ENCODE measurements at regions not wholly inside any gene's neighbourhood (a gene's known extent, or its start where the extent isn't known, plus 50 kb on each side); places are given as distances from the start of the nearest gene placed in this dataset.

DNA sequence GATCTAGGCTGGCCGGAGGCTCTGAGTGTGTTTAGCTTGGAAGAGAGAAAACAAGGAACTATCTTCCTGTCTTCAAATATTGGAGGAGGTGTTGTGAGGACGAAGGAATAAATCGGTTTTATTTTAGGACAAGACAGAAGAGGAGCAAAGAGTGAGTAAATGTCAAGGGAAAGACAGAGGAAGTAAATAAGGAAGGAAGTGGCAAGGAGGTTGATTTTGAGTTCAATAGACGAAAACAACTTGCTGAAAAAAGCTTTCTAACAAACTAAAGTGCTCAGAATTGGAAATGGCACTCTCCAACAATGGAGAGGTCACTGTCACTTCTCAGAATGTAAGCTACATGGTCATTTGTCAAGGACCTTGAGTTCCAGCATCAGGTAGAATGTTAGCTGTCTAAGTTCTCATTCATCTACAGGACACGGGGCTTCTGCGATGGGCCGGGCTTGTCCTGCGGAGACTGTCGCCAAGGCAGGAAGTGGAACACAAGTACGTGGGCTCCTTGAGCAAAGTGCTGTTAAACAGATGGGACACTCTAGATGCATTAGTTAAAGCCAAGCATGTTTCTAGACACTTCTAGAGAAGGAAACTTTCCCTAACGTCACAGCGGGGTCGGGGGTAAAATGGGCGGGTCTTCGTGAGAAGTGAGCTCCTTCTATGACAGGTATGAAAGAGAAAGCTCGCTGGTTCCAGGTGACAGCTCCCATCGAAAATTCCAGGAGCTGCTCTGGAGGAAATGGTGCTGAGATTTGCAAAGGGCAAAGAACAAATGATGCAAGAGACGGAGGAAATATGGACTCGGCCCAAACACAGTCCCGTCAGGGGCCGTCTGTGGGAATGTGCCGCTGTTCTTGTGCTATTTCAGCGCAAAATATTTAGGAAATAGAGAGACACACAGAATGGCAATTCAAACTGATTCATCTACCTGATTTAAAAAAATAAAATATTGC lies 103.9 kb upstream of the UBL3 start:
- Histone ChIP-seq H3K4me3 (ENCODE audit: low read depth, low read length) (no peak overlapping the region), H3K27me3 (ENCODE audit: control insufficient read depth, insufficient read depth, low read length) (peaks cover 23% of the 10 kb centered on the region), H3K27ac (ENCODE audit: low read depth, low read length) (no peak overlapping the region), H3K9me3 (ENCODE audit: control insufficient read depth, insufficient read depth, low read length) (no peaks in the 10 kb centered on the region)
- DNase-seq (ENCODE audit: low read depth, low spot score), result no peak
- POLR2A ChIA-PET, result interaction anchor here (0.7 kb wide), 1 partner anchor 40 kb away, joined by 8 read pairs; no protein-coding TSS in a partner anchor
- TF ChIP-seq, protein P1, sequence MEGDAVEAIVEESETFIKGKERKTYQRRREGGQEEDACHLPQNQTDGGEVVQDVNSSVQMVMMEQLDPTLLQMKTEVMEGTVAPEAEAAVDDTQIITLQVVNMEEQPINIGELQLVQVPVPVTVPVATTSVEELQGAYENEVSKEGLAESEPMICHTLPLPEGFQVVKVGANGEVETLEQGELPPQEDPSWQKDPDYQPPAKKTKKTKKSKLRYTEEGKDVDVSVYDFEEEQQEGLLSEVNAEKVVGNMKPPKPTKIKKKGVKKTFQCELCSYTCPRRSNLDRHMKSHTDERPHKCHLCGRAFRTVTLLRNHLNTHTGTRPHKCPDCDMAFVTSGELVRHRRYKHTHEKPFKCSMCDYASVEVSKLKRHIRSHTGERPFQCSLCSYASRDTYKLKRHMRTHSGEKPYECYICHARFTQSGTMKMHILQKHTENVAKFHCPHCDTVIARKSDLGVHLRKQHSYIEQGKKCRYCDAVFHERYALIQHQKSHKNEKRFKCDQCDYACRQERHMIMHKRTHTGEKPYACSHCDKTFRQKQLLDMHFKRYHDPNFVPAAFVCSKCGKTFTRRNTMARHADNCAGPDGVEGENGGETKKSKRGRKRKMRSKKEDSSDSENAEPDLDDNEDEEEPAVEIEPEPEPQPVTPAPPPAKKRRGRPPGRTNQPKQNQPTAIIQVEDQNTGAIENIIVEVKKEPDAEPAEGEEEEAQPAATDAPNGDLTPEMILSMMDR (IDR thresholded peaks at IDR 0.05; ENCODE audit: low read depth, low read length), result no peak
- CTCF ChIA-PET, result interaction anchor here (1.0 to 1.1 kb wide), 2 partner anchors 31 to 158 kb away, joined by 3 to 4 read pairs; no protein-coding TSS in a partner anchor

DNA sequence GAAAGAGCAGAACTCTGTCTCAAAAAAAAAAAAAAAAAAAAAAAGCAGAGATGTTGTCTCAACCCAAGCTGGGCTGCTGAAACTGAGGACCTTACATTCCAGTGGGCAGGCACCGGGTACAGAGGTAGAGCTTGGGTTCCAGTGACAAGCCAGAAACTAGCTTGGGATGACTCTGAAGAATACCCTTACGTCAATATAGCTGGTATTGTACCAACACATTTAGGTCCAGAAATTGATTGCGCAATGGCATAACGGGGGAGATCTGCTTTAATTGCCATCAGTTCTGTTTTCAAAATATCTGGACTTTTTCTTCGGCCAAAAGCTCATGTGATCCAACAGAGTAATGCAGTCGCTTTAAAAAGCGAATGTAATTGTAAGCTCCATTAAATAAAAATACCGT lies 103.1 kb upstream of the UBL3 start:
- DNase-seq (ENCODE audit: low read depth, low spot score), result no peak
- TF ChIP-seq, protein P1 (IDR thresholded peaks at IDR 0.05; ENCODE audit: low read depth, low read length), result no peak
- ChIA-PET CTCF (no interaction called here), POLR2A (interaction anchor here (0.7 kb wide), 1 partner anchor 41 kb away, joined by 8 read pairs; no protein-coding TSS in a partner anchor)
- Histone ChIP-seq H3K27ac (ENCODE audit: low read depth, low read length) (no peak overlapping the region), H3K27me3 (ENCODE audit: control insufficient read depth, insufficient read depth, low read length) (peaks cover 27% of the 10 kb centered on the region), H3K9me3 (ENCODE audit: control insufficient read depth, insufficient read depth, low read length) (no peaks in the 10 kb centered on the region), H3K4me3 (ENCODE audit: low read depth, low read length) (no peak overlapping the region)

DNA sequence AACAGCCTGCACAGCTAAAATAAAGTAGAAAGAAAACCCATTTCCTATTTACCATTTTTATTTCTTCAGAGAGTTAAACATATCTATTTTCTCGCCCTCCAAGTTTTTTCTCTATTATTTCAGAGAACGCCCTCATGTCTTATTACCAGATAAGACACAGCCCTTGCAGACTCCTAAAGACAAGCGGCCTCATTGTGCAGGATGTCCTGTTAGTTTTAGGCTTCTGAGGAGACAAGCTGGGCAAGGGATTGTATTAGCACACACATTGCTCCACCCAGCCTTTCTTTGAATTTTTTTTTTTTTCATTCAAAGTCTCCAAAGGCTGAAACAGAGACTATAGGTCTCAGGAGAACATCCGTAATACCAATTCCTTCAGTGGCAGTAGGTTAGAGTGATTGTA lies 101.8 kb upstream of the UBL3 start:
- Histone ChIP-seq H3K9me3 (ENCODE audit: control insufficient read depth, insufficient read depth, low read length) (no peaks in the 10 kb centered on the region), H3K4me3 (ENCODE audit: low read depth, low read length) (no peak overlapping the region), H3K27me3 (ENCODE audit: control insufficient read depth, insufficient read depth, low read length) (peaks cover 14% of the 10 kb centered on the region), H3K27ac (ENCODE audit: low read depth, low read length) (no peak overlapping the region)
- TF ChIP-seq, protein P1 (IDR thresholded peaks at IDR 0.05; ENCODE audit: low read depth, low read length), result no peak
- ChIA-PET POLR2A (no interaction called here), CTCF (interaction anchor here (1.0 kb wide), 1 partner anchor 29 kb away, joined by 3 read pairs; no protein-coding TSS in a partner anchor)
- no peak for DNase-seq (ENCODE audit: low read depth, low spot score)

DNA sequence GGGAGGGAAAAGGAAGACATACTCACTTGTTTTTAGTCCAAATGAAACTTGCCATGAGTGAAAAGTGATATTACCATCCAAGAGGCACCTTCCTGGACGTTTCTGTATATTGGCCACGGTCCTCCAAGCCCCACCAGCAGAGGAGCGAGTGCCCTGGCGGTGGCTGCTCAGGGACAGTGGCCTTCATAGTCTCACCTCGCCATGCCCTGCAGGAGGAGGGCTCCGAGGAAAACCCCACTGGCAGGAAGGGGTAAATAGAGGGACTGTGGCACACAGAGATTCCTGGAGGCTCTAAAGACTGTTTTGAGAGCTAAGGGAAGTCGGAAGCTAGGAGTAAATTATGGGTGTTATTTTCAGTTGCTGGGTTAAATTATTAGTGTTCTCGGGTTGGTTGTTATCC lies 98.4 kb upstream of the UBL3 start:
- no peak for DNase-seq (ENCODE audit: low read depth, low spot score)
- peak overlapping the region; percentile 15; the same call in 1 of the 2 replicates for H3K4me3 ChIP-seq (ENCODE audit: low read depth, low read length)
- TF ChIP-seq, protein P1 (IDR thresholded peaks at IDR 0.05; ENCODE audit: low read depth, low read length), result no peak
- peaks cover 4% of the 10 kb centered on the region for H3K27me3 ChIP-seq (ENCODE audit: control insufficient read depth, insufficient read depth, low read length)
- CTCF ChIA-PET, result interaction anchor here (2.6 kb wide), 1 partner anchor 25 kb away, joined by 18 read pairs; no protein-coding TSS in a partner anchor
- H3K9me3 ChIP-seq (ENCODE audit: control insufficient read depth, insufficient read depth, low read length), result no peaks in the 10 kb centered on the region
- no peak overlapping the region for H3K27ac ChIP-seq (ENCODE audit: low read depth, low read length)
- POLR2A ChIA-PET, result interaction anchor here (1.0 kb wide), 2 partner anchors 25 to 85 kb away, joined by 3 to 5 read pairs; no protein-coding TSS in a partner anchor

DNA sequence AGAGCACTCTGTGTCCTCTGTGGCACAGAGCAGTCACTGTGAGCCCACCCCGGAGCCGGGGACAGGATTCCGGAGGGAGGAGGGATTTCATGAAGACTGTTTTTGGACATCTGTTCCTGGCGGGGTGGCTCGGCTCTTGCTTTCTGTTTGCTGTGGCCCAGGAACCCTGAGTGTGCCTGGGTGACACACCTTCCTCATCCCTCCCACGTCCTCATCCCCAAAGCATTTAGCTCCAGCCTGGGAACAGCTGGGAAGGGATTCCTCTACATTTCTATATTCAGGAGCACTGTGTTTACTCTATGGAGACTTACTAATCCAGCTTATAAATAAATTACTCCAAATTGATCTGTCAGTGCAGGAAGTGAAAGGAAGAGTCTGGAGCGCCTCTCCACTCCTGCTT lies 97.8 kb upstream of the UBL3 start:
- Histone ChIP-seq H3K4me3 (ENCODE audit: low read depth, low read length) (no peak overlapping the region), H3K9me3 (ENCODE audit: control insufficient read depth, insufficient read depth, low read length) (no peaks in the 10 kb centered on the region), H3K27me3 (ENCODE audit: control insufficient read depth, insufficient read depth, low read length) (peaks cover 4% of the 10 kb centered on the region), H3K27ac (ENCODE audit: low read depth, low read length) (peak overlapping the region; percentile 4)
- ChIA-PET POLR2A (interaction anchor here (1.0 kb wide), 2 partner anchors 24 to 85 kb away, joined by 3 to 5 read pairs; no protein-coding TSS in a partner anchor), CTCF (interaction anchor here (2.6 kb wide), 1 partner anchor 24 kb away, joined by 18 read pairs; no protein-coding TSS in a partner anchor)
- TF ChIP-seq, protein P1 (IDR thresholded peaks at IDR 0.05; ENCODE audit: low read depth, low read length), result no peak
- peak; percentile 61 for DNase-seq (ENCODE audit: low read depth, low spot score)

All from AG04450 (cell line).